Skeletal muscle tissue (tissue), 3 donors: ENCODE measurements at regions not wholly inside any gene's neighbourhood (a gene's known extent, or its start where the extent isn't known, plus 50 kb on each side); places are given as distances from the start of the nearest gene placed in this dataset.

Source experiments
- H3K27ac ChIP-seq: one replicate; pipeline ENCODE4 v1.7.0; 2013; ENCODE audit warnings: mild to moderate bottlenecking, low read depth, low read length, inconsistent platforms
- H3K27me3 ChIP-seq, 3 donors: one replicate each; pipeline ENCODE4 v1.7.0; 2013; ENCODE audit warnings: low read length in 3 of 3; ENCODE audit not compliant: control insufficient read depth in 3 of 3, insufficient read depth in 3 of 3
- H3K36me3 ChIP-seq, 3 donors: one replicate each; pipeline ENCODE4 v1.7.0; 2013; ENCODE audit warnings: low read length in 3 of 3; ENCODE audit not compliant: control insufficient read depth in 3 of 3, insufficient read depth in 3 of 3
- H3K4me1 ChIP-seq, 3 donors: one replicate each; pipeline ENCODE4 v1.7.0; 2013; ENCODE audit warnings: low read length in 3 of 3, mild to moderate bottlenecking in 3 of 3; ENCODE audit not compliant: control insufficient read depth in 3 of 3, insufficient read depth in 3 of 3
- H3K4me3 ChIP-seq, 3 donors: one replicate each; pipeline ENCODE4 v1.7.0; 2013; ENCODE audit warnings: low read length in 3 of 3
- H3K9ac ChIP-seq, 3 donors: one replicate each; pipeline ENCODE4 v1.7.0; 2013; ENCODE audit warnings: low read length in 3 of 3, mild to moderate bottlenecking in 3 of 3, moderate library complexity in 2 of 3, low read depth in 1 of 3
- H3K9me3 ChIP-seq, 3 donors: one replicate each; pipeline ENCODE4 v1.7.0; 2013; ENCODE audit warnings: low read length in 3 of 3; ENCODE audit not compliant: control insufficient read depth in 3 of 3
- donor health status: Osteomylitis.

DNA sequence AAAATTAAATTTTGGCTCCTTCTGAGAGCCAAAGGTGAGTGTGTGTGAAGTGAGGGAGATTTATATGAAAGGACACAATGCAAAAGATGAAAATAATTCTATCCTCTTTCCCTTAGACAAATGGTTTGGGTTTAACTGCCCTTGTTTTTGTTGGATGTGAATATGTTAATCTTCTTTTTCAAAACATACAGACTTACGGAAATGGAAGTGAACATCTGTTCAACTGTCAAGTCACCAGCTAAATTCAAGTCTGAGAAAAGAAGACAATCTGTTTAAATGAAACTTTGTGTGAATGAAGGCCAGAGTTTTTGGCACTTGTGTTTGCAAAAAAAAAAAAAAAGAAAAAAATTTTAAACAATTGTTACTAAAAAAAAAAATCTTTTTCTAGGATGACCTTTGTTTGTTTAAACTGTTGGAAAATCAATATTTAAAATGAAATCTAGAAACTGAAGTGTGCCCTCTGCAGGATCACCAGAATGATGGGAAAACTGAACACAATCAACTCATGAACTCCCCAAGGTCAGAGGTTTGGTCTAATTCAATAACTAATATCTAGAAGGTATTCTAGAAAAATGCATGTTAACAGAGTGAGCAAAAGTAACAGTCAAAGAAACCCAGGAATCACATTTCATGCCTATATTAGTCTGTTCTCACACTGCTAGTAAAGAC is 448.8 kb downstream of the FLRT2 start:
- Histone ChIP-seq H3K9me3 (peaks cover 0 to 3% (median 0%) of the 10 kb centered on the region in 3 donors), H3K4me3 (no peak overlapping the region), H3K4me1 (no peaks in the 10 kb centered on the region), H3K36me3 (no peaks in the 10 kb centered on the region), H3K27ac (no peak overlapping the region), H3K9ac (no peak overlapping the region), H3K27me3 (no peaks in the 10 kb centered on the region)

DNA sequence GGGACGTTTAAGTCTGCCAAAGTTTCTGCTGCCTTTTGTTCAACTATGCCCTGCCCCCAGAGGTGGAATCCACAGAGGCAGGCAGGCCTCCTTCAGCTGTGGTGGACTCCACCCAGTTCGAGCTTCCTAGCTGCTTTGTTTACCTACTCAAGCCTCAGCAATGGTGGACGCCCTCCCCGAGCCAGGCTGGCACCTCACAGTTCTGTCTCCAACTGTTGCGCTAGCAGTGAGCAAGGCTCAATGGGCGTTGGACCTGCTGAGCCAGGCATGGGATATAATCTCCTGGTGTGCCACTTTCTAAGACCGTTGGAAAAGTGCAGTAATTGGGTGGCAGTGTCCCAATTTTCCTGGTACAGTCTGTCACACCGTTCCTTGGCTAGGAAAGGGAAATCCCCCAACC is 444.7 kb downstream of the FLRT2 start:
- Histone ChIP-seq H3K27ac (no peak overlapping the region), H3K9ac (no peak overlapping the region), H3K36me3 (no peaks in the 10 kb centered on the region), H3K27me3 (no peaks in the 10 kb centered on the region), H3K9me3 (peaks cover 0 to 3% (median 0%) of the 10 kb centered on the region in 3 donors), H3K4me1 (no peaks in the 10 kb centered on the region), H3K4me3 (no peak overlapping the region)

GRCh38 chr14:85963486-85963885 is 433.5 kb downstream of the FLRT2 start:
- H3K4me1 ChIP-seq = no peaks in the 10 kb centered on the region
- H3K4me3 ChIP-seq = no peak overlapping the region
- H3K27me3 ChIP-seq = no peaks in the 10 kb centered on the region
- no peaks in the 10 kb centered on the region for H3K36me3 ChIP-seq
- H3K9me3 ChIP-seq = no peaks in the 10 kb centered on the region
- no peak overlapping the region for H3K9ac ChIP-seq
- H3K27ac ChIP-seq = no peak overlapping the region

GRCh38 chr14:85960756-85961155 is 430.8 kb downstream of the FLRT2 start:
- no peak overlapping the region for H3K4me3 ChIP-seq
- no peak overlapping the region for H3K9ac ChIP-seq
- H3K36me3 ChIP-seq = no peaks in the 10 kb centered on the region
- H3K27ac ChIP-seq = no peak overlapping the region
- H3K27me3 ChIP-seq = no peaks in the 10 kb centered on the region
- H3K4me1 ChIP-seq = no peaks in the 10 kb centered on the region
- no peaks in the 10 kb centered on the region for H3K9me3 ChIP-seq

GRCh38 chr14:85959063-85959462 is 429.1 kb downstream of the FLRT2 start:
- Histone ChIP-seq H3K27ac (no peak overlapping the region), H3K9ac (no peak overlapping the region), H3K4me3 (no peak overlapping the region), H3K36me3 (no peaks in the 10 kb centered on the region), H3K9me3 (no peaks in the 10 kb centered on the region), H3K4me1 (no peaks in the 10 kb centered on the region), H3K27me3 (no peaks in the 10 kb centered on the region)

DNA sequence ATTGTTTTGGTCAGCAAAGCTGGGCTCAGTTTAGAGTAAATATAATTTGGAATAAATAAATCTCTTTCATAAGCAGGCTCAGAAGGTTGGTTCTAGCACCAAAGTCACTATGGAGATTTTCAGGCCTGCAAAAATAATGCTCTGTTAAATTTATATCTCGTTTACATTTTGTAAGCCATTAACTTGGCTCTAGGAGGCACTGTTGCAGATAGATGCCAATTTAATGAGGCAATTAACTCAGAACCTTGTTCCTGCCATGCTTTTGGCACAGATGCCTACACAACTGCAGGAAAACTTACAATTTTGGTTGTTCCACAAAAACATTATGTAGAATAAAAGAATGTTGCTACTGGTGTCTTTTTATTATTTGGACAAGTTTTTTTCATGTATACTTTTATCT is 428.1 kb downstream of the FLRT2 start:
- Histone ChIP-seq H3K36me3 (no peaks in the 10 kb centered on the region), H3K27me3 (no peaks in the 10 kb centered on the region), H3K9me3 (no peaks in the 10 kb centered on the region), H3K4me3 (no peak overlapping the region), H3K9ac (no peak overlapping the region), H3K27ac (no peak overlapping the region), H3K4me1 (no peaks in the 10 kb centered on the region)

GRCh38 chr14:85953265-85953664 is 423.3 kb downstream of the FLRT2 start:
- Histone ChIP-seq H3K36me3 (no peaks in the 10 kb centered on the region), H3K9me3 (no peaks in the 10 kb centered on the region), H3K27me3 (no peaks in the 10 kb centered on the region), H3K27ac (no peak overlapping the region), H3K9ac (no peak overlapping the region), H3K4me3 (no peak overlapping the region), H3K4me1 (no peaks in the 10 kb centered on the region)

- no peaks in the 10 kb centered on the region for H3K4me1 ChIP-seq
- H3K9me3 ChIP-seq = no peaks in the 10 kb centered on the region
- no peaks in the 10 kb centered on the region for H3K27me3 ChIP-seq
- H3K4me3 ChIP-seq = no peak overlapping the region
- no peak overlapping the region for H3K27ac ChIP-seq
- no peaks in the 10 kb centered on the region for H3K36me3 ChIP-seq
- H3K9ac ChIP-seq = no peak overlapping the region
Measured at GRCh38 chr14:85948153-85948552, 418.2 kb downstream of the FLRT2 start.

GRCh38 chr14:85947461-85948139 is 417.7 kb downstream of the FLRT2 start:
- no peak overlapping the region for H3K27ac ChIP-seq
- H3K27me3 ChIP-seq = no peaks in the 10 kb centered on the region
- H3K9ac ChIP-seq = no peak overlapping the region
- no peaks in the 10 kb centered on the region for H3K36me3 ChIP-seq
- H3K9me3 ChIP-seq = no peaks in the 10 kb centered on the region
- no peak overlapping the region for H3K4me3 ChIP-seq
- no peaks in the 10 kb centered on the region for H3K4me1 ChIP-seq

DNA sequence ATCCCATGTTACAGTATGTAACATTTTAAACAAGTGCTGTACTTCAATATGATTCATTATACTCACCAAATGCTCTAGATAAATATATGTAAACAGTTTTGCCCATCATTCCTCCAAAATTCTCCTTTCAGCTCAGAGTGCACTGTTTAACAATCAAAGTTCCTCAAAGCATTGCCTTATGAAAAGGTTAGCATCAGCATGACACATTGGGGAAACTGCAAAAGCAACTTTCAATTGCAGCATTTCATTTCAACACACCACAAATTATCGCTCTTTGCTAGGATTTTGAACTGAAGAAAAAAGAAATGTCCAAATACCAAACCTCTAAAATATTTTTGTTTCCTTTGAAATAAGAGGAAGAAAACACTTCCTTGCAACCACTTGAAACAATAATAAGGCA is 413.2 kb downstream of the FLRT2 start:
- Histone ChIP-seq H3K4me3 (no peak overlapping the region), H3K27me3 (no peaks in the 10 kb centered on the region), H3K9me3 (no peaks in the 10 kb centered on the region), H3K4me1 (no peaks in the 10 kb centered on the region), H3K27ac (no peak overlapping the region), H3K36me3 (no peaks in the 10 kb centered on the region), H3K9ac (no peak overlapping the region)
